Cardiac septum (tissue), 1 donor: ENCODE measurements at regions not wholly inside any gene's neighbourhood (a gene's known extent, or its start where the extent isn't known, plus 50 kb on each side); places are given as distances from the start of the nearest gene placed in this dataset.
"Not testable (repeated sequence)": the region's sequence is repeated elsewhere in the genome, so short reads cannot be mapped to it uniquely, and the experiment has no call there.

Source experiments
- DNase-seq: peaks from one replicate; pipeline ENCODE4 v3.0.0-alpha.2; 2020; ENCODE audit warnings: low spot score
- intact Hi-C: fragments of 100-400 bp; cut with DNase I; formaldehyde crosslinking; loops from one replicate; pipeline ENCODE4 v1.14.0; 2022
- donor health status: DM: no; HTN: no; CAD: no.

- no peak for DNase-seq
- intact Hi-C loops = no loop called here
Measured at GRCh38 chr9:20242510-20243189, 379.6 kb downstream of the MLLT3 start.

DNA sequence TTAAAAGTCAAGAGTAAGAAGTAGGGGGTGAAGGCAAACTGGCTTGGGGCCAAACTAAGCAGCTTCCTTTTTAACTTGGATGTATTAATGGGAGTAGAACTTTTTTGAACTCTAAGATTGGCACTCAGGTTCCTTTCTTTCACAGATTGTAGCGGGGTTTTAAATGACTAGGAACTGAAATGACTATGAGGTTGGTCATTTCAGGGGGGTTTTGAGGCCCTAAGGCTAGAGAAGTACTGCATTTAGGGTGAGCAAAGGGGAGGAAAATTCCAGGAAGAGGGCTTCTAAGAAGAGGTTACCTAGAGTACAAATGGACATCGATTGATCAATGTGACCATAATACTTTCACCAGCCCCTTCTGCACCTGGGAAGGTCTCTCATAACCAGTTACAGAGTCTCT is 381.8 kb downstream of the MLLT3 start:
- DNase-seq = no peak
- intact Hi-C loops = no loop called here

DNA sequence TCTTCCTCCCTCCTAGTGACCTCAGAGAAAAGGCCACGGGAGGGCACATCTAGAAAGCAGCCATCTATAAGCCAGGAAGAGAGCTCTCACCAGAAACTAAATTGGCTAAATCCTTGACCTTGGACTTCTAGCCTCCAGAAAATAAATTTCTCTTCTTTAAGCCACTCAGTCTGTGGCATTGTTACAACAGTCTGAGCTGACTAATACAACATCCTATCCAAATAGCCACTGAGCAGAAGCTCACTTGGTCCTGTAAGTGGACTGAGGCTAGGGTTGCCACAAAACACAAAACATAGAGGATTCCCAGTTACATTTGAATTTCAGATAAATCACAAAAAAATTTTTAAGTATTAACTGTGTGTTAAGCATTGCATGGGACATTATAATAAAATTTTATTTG is 383.4 kb downstream of the MLLT3 start:
- intact Hi-C loops = no loop called here
- DNase-seq = no peak

- intact Hi-C loops = no loop called here
- no peak for DNase-seq
Measured at GRCh38 chr9:20237686-20238085, 384.6 kb downstream of the MLLT3 start.

GRCh38 chr9:20236676-20237075 is 385.6 kb downstream of the MLLT3 start:
- DNase-seq = no peak
- intact Hi-C loops = no loop called here

DNA sequence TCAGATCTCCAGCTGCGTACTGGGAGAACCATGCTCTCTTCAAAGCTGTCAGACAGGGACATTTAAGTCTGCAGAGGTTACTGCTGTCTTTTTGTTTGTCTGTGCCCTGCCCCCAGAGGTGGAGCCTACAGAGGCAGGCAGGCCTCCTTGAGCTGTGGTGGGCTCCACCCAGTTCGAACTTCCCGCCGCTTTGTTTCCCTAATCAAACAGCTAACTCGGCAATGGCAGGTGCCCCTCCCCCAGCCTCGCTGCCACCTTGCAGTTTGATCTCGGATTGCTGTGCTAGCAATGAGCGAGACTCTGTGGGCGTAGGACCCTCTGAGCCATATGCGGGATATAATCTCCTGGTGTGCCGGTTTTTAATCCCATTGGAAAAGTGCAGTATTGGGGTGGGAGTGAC is 387.1 kb downstream of the MLLT3 start:
- intact Hi-C loops, DNase-seq: not testable (repeated sequence)

GRCh38 chr9:20228096-20228495 is 394.2 kb downstream of the MLLT3 start:
- intact Hi-C loops = no loop called here

DNA sequence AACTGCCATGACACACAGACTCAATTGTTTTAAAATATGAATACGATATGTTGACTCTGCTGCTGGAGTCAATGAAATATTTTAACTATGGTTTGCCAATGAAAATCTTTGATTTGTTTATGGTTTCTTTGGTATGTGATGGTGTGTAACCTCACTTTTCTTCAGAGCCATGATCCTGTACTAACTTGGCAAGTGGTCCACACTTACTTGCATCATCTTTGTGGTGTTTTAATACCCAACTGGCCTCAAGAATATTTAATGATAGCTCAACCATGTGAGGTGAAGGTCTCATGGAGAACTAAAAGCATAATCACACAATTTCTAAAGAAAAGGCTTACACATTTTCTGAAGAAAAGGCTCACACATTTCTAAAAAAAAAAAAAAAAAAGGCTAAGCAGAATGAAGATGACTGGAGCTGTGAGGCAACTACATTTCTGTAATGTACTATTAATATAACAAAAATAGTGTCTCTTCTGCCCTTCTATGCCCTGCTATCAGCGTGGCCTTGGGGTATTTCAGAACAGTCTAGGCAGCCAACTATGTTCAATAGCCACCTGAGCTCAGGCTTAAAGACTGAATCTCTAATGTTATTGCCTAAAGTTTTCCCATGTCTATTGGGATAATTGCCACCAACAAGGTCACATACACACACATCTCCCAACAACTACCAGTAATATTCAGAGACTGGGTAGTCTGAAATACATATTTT is 395.0 kb downstream of the MLLT3 start:
- intact Hi-C loops = no loop called here
- no peak for DNase-seq

More at GRCh38 chr9:20228096-20228495, 394.2 kb downstream of the MLLT3 start:
- DNase-seq = no peak

DNA sequence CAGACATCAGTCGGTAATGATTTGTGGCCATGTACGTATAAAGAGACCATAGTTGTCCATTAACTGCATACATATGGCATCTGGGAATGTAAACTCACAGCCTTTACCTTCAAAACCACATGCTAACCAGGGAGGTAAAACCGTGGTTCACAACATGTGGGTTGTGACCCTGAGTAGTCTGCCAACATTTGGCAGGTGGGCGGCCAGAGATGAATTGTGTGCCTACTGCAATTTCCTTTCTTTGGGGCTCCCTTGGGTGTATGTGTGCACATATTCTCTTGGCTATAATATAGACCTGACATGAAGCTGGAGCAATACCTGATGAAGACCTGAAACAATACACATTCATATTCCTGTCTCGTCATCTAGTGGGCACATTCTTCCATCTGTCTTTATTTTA is 396.0 kb downstream of the MLLT3 start:
- intact Hi-C loops = no loop called here
- DNase-seq = no peak

- no peak for DNase-seq
- intact Hi-C loops = no loop called here
Measured at GRCh38 chr9:20225826-20226225, 396.5 kb downstream of the MLLT3 start.

DNA sequence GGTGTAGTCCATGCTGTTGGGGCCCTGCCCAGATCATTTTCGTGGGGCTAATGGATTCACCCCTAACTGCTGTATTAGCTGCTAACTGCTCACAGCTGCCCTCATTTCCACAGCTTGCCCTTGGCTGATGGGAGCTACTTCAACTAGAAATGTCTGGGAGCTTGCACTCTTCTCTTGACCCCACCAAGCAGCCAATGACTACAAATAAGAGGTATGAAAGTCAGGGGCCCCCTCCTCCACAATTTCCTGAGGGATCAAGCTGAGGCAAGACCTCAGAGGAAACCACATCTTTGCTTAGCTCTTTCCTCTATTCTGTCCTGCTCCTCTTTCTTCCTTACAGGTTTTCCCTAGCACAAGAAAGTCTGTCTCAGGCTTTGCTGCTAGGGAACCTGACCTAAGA is 397.5 kb downstream of the MLLT3 start:
- intact Hi-C loops = no loop called here
- DNase-seq = no peak

GRCh38 chr9:20220286-20220685 is 402.0 kb downstream of the MLLT3 start:
- intact Hi-C loops = no loop called here
- no peak for DNase-seq

DNA sequence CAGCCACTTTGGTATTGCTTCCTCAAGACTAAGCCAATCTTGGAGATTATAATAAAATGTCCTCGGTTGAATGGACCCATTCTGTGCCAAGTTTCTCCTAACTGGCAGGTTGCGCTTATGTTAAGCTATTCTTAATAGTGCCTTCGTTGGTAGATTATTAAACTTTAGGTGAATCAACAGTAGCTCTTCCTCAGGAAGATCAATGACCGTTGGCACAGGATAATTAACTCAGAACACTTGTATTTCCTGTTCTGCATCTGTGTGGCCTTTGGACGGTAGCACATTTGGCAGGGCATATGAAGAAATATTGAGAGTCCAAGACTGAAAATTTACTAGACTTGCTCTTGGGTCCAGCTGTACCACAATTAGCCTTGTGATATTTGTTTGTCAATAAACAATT is 402.9 kb downstream of the MLLT3 start:
- DNase-seq = no peak
- intact Hi-C loops = no loop called here

GRCh38 chr9:20217596-20217995 is 404.7 kb downstream of the MLLT3 start:
- intact Hi-C loops = no loop called here
- DNase-seq = no peak

DNA sequence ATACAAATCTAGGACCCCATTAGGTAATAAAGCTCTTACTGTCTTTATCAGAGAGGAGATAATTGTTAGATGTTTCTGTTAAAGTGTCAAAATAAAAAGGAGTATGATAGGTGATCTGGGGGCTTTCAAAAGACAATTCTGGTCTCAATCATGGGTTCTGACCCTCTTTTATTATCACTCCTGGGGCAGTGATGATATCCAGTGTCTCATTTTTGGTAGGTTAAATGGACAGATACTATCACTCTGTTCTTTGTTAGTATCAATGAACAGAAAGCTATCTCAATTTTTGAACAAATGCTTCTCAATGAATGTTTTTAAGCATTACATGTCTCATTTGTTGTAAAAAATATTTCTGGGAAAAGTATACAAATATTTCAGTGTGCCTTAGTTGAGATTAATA is 405.9 kb downstream of the MLLT3 start:
- intact Hi-C loops = no loop called here
- no peak for DNase-seq

- no peak for DNase-seq
- intact Hi-C loops = no loop called here
Measured at GRCh38 chr9:20215552-20215951, 406.7 kb downstream of the MLLT3 start.

- intact Hi-C loops = no loop called here
- DNase-seq = no peak
Measured at GRCh38 chr9:20212806-20213205, 409.5 kb downstream of the MLLT3 start.

DNA sequence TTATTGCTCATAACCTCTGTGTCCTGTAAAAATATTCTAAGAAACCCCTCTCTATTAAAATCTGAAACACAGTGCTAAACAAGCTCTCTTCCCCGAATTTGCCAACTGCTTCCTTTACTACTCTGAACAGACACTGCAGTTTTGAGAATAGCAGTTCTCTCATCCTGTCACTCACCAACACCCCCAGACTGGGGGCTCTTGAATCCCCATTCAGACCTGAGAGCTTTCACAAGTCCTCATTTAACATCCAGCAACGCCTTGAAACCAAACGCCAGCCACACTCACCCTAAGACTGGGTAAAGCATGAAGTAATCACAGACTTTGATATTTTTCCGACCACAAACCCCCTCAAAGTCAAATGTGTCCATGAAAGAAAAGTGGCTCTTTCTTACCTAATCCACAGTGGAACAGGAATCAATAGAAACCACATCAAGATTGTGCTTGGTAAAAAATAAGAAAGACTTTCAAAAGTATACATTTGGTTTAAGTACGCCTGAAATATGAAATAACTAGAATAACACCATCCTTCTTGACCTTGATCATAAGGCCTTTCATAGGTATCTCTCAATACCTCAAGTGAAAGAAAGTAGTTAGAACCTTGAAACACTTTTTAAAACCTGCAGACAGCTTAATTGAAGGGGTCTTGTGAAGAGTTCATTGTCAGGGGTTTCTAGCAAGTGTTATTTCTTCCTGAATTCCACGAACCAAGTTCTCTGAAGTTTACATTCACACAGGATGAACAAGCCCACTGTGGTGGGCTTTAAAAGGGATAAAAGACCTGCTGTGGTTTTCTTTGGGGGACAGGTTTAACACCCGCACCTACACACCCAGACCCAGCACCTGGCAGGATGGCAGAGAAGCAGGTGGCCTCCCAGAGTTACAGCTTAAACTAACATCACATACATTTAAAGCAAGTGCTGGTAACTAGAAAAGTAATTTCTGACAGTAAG is 412.6 kb downstream of the MLLT3 start:
- no peak for DNase-seq
- intact Hi-C loops = no loop called here

GRCh38 chr9:20208961-20209371 is 413.3 kb downstream of the MLLT3 start:
- DNase-seq = no peak
- intact Hi-C loops = no loop called here

- intact Hi-C loops = no loop called here
- DNase-seq = no peak
Measured at GRCh38 chr9:20208226-20208625, 414.1 kb downstream of the MLLT3 start.
